Suprapubic skin (tissue), 4 donors: ENCODE measurements at regions not wholly inside any gene's neighbourhood (a gene's known extent, or its start where the extent isn't known, plus 50 kb on each side); places are given as distances from the start of the nearest gene placed in this dataset.

Experiments
- CTCF ChIP-seq, 2 donors: fragments of 200-600 bp in 1 of 2; fragments of 450-650 bp in 1 of 2; sonication (generic) in 1 of 2; IDR thresholded peaks; one replicate each; pipeline ENCODE4 v1.5.1; 2016 to 2019; ENCODE audit warnings: antibody characterized with exemption in 2 of 2, mild to moderate bottlenecking in 1 of 2, moderate library complexity in 1 of 2
- POLR2A ChIP-seq, 2 donors: fragments of 450-650 bp; IDR thresholded peaks; one replicate each; pipeline ENCODE4 v1.6.1; 2017; ENCODE audit warnings: antibody characterized with exemption in 2 of 2, mild to moderate bottlenecking in 2 of 2, moderate library complexity in 2 of 2
- POLR2AphosphoS5 ChIP-seq, 3 donors: sonication (generic); formaldehyde crosslinking; IDR thresholded peaks; one replicate each; pipeline ENCODE4 v1.6.1; 2017; ENCODE audit warnings: antibody characterized with exemption in 3 of 3

DNA sequence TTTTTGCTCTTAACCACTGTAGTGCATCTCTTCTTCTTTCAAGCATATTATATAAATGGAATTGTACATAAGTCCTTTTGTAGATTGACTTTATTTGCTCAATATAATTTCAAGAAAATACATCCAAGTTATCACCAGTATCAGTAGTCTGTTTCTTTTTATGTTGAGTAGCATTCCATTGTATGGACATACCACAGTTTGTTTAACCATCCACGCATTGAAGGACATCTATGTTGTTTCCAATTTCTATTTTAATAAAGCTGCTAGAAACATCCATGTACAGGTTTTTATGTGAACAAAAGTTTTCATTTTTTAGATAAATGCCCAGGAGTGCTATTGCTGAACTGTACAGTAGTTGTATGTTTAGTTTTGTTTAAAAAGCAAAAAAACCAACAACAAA is 387.5 kb upstream of the SOX11 start:
- no peak for TF ChIP-seq CTCF (IDR thresholded peaks at IDR 0.05)
- TF ChIP-seq POLR2A (IDR thresholded peaks at IDR 0.05): no peak
- no peak for TF ChIP-seq POLR2AphosphoS5 (IDR thresholded peaks at IDR 0.05)
